Gastroesophageal sphincter (tissue), 3 donors: ENCODE measurements at regions not wholly inside any gene's neighbourhood (a gene's known extent, or its start where the extent isn't known, plus 50 kb on each side); places are given as distances from the start of the nearest gene placed in this dataset.

Experiments used
- CTCF ChIP-seq, 4 experiments: fragments of 200-600 bp in 2 of 4; fragments of 450-650 bp in 2 of 4; sonication (generic) in 1 of 4; IDR thresholded peaks; one replicate each; pipeline ENCODE4 v1.5.1; 2017 to 2019; ENCODE audit warnings: antibody characterized with exemption in 4 of 4, mild to moderate bottlenecking in 2 of 4, moderate library complexity in 2 of 4
- POLR2A ChIP-seq, 2 donors: fragments of 450-650 bp; IDR thresholded peaks; one replicate each; pipeline ENCODE4 v1.6.1; 2017; ENCODE audit warnings: antibody characterized with exemption in 2 of 2, mild to moderate bottlenecking in 2 of 2, moderate library complexity in 1 of 2

GRCh38 chr20:60813066-60813465, 439.0 kb upstream of the CDH4 start:
- no peak for TF ChIP-seq CTCF (IDR thresholded peaks at IDR 0.05)
- TF ChIP-seq POLR2A (IDR thresholded peaks at IDR 0.05): no peak
